Neural progenitor cell (in vitro differentiated cells): ENCODE measurements at regions not wholly inside any gene's neighbourhood (a gene's known extent, or its start where the extent isn't known, plus 50 kb on each side); places are given as distances from the start of the nearest gene placed in this dataset.

ENCODE experiments used
- DNase-seq: peaks from one replicate; pipeline ENCODE4 v3.0.0-alpha.2; 2016; ENCODE audit warnings: low spot score
- H2AFZ ChIP-seq: fragments of 200-600 bp; sonication (generic); replicated peaks from 2 replicates; pipeline ENCODE4 v1.6.1; 2016; ENCODE audit warnings: antibody characterized with exemption
- H3F3A ChIP-seq: fragments of 200-600 bp; sonication (generic); 2 replicates; pipeline ENCODE4 v1.6.1; 2016; ENCODE audit warnings: antibody characterized with exemption, low read depth
- H3K27ac ChIP-seq: fragments of 200-600 bp; sonication (generic); 2 replicates; pipeline ENCODE4 v1.5.1; 2016; ENCODE audit warnings: mild to moderate bottlenecking
- H3K27me3 ChIP-seq: fragments of 200-600 bp; sonication (generic); 2 replicates; pipeline ENCODE4 v1.6.1; 2016; ENCODE audit warnings: mild to moderate bottlenecking, moderate library complexity
- H3K36me3 ChIP-seq: fragments of 200-600 bp; sonication (generic); 2 replicates; pipeline ENCODE4 v1.5.1; 2016
- H3K4me1 ChIP-seq: fragments of 200-600 bp; sonication (generic); 2 replicates; pipeline ENCODE4 v1.6.1; 2016; ENCODE audit warnings: mixed run types
- H3K4me2 ChIP-seq: fragments of 200-600 bp; sonication (generic); 2 replicates; pipeline ENCODE4 v1.6.1; 2016
- H3K4me3 ChIP-seq: fragments of 200-600 bp; sonication (generic); 2 replicates; pipeline ENCODE4 v1.5.1; 2016
- H3K79me2 ChIP-seq: fragments of 200-600 bp; sonication (generic); 2 replicates; pipeline ENCODE4 v1.6.1; 2016; ENCODE audit warnings: low read depth
- H3K9ac ChIP-seq: fragments of 200-600 bp; sonication (generic); 2 replicates; pipeline ENCODE4 v1.6.1; 2016
- H3K9me3 ChIP-seq: fragments of 200-600 bp; sonication (generic); 2 replicates; pipeline ENCODE4 v1.5.1; 2016; ENCODE audit warnings: low read depth
- H4K20me1 ChIP-seq: fragments of 200-600 bp; sonication (generic); 2 replicates; pipeline ENCODE4 v1.6.1; 2016; ENCODE audit warnings: low read depth
- H3K27ac Mint-ChIP-seq: 3 replicates; pipeline ENCODE4 v1.8.0; 2021; ENCODE audit warnings: mixed read lengths
- H3K27me3 Mint-ChIP-seq: 2 replicates; pipeline ENCODE4 v1.8.0; 2022; ENCODE audit warnings: low read depth, mild to moderate bottlenecking, inconsistent platforms, moderate library complexity, mixed read lengths; ENCODE audit not compliant: insufficient read depth
- H3K36me3 Mint-ChIP-seq: 3 replicates; pipeline ENCODE4 v1.8.0; 2021; ENCODE audit warnings: mixed read lengths
- H3K4me1 Mint-ChIP-seq: 3 replicates; pipeline ENCODE4 v1.8.0; 2021; ENCODE audit warnings: mixed read lengths
- H3K4me3 Mint-ChIP-seq: 3 replicates; pipeline ENCODE4 v1.8.0; 2021; ENCODE audit warnings: mild to moderate bottlenecking, moderate library complexity, mixed read lengths
- H3K9me3 Mint-ChIP-seq: 3 replicates; pipeline ENCODE4 v1.8.0; 2020; ENCODE audit warnings: mixed read lengths
- CTCF ChIP-seq: fragments of 200-600 bp; sonication (generic); IDR thresholded peaks from 2 replicates; pipeline ENCODE4 v1.5.1; 2017; ENCODE audit warnings: antibody characterized with exemption, mild to moderate bottlenecking
- EZH2 ChIP-seq: fragments of 200-600 bp; sonication (generic); IDR thresholded peaks from 2 replicates; pipeline ENCODE4 v1.6.1; 2017; ENCODE audit warnings: antibody characterized with exemption, mild to moderate bottlenecking, moderate library complexity
- EZH2phosphoT487 ChIP-seq: fragments of 200-600 bp; sonication (generic); IDR thresholded peaks from 2 replicates; pipeline ENCODE4 v1.6.1; 2017; ENCODE audit warnings: antibody characterized with exemption

- Histone ChIP-seq H3K4me2 (peak overlapping the region; percentile 18), H3K27me3 (no peaks in the 10 kb centered on the region), H3K9me3 (no peaks in the 10 kb centered on the region), H4K20me1 (no peaks in the 10 kb centered on the region), H3K79me2 (no peaks in the 10 kb centered on the region), H3K4me1 (peaks cover 19% of the 10 kb centered on the region), H3K4me3 (no peak overlapping the region), H2AFZ (peak overlapping the region; percentile 58), H3K36me3 (no peaks in the 10 kb centered on the region), H3F3A (peaks cover 18% of the 10 kb centered on the region), H3K27ac (no peak overlapping the region), H3K9ac (no peak overlapping the region)
- Mint-ChIP-seq H3K9me3 (peaks cover 6% of the 10 kb centered on the region), H3K4me1 (peaks cover 15% of the 10 kb centered on the region), H3K27me3 (peaks cover 6% of the 10 kb centered on the region), H3K4me3 (no peak overlapping the region), H3K27ac (peak overlapping the region; percentile 70), H3K36me3 (no peaks in the 10 kb centered on the region)
- DNase-seq, result no peak
- no peak for TF ChIP-seq CTCF
- TF ChIP-seq EZH2, result no peak
- TF ChIP-seq EZH2phosphoT487, result no peak
Measured at GRCh38 chrX:39772057-39772832, 325.5 kb downstream of the BCOR start.

- Histone ChIP-seq H3K36me3 (no peaks in the 10 kb centered on the region), H3K27ac (no peak overlapping the region), H3K4me3 (no peak overlapping the region), H3K27me3 (no peaks in the 10 kb centered on the region), H3K79me2 (no peaks in the 10 kb centered on the region), H3K4me2 (no peak overlapping the region), H4K20me1 (no peaks in the 10 kb centered on the region), H3F3A (peaks cover 18% of the 10 kb centered on the region), H3K4me1 (peaks cover 19% of the 10 kb centered on the region), H3K9me3 (no peaks in the 10 kb centered on the region), H3K9ac (no peak overlapping the region), H2AFZ (no peak overlapping the region)
- no peaks in the 10 kb centered on the region for H3K36me3 Mint-ChIP-seq
- H3K4me1 Mint-ChIP-seq, result peaks cover 15% of the 10 kb centered on the region
- no peak overlapping the region for H3K4me3 Mint-ChIP-seq
- H3K9me3 Mint-ChIP-seq, result peaks cover 10% of the 10 kb centered on the region
- TF ChIP-seq CTCF, result no peak
- TF ChIP-seq EZH2phosphoT487, result no peak
- TF ChIP-seq EZH2, result no peak
- DNase-seq, result no peak
- H3K27ac Mint-ChIP-seq, result no peak overlapping the region
- peaks cover 6% of the 10 kb centered on the region for H3K27me3 Mint-ChIP-seq
Measured at GRCh38 chrX:39773150-39773549, 324.6 kb downstream of the BCOR start.

GRCh38 chrX:39773923-39774773 is 323.6 kb downstream of the BCOR start:
- Mint-ChIP-seq H3K27ac (no peak overlapping the region), H3K27me3 (peaks cover 7% of the 10 kb centered on the region), H3K4me1 (peaks cover 17% of the 10 kb centered on the region), H3K36me3 (no peaks in the 10 kb centered on the region), H3K9me3 (peaks cover 18% of the 10 kb centered on the region), H3K4me3 (no peak overlapping the region)
- no peak for DNase-seq
- H3K9ac ChIP-seq, result no peak overlapping the region
- peaks cover 18% of the 10 kb centered on the region for H3F3A ChIP-seq
- no peaks in the 10 kb centered on the region for H3K9me3 ChIP-seq
- TF ChIP-seq EZH2 (no peak), EZH2phosphoT487 (no peak)
- H3K36me3 ChIP-seq, result no peaks in the 10 kb centered on the region
- H3K79me2 ChIP-seq, result no peaks in the 10 kb centered on the region
- H3K4me3 ChIP-seq, result no peak overlapping the region
- H3K27ac ChIP-seq, result no peak overlapping the region
- H3K27me3 ChIP-seq, result no peaks in the 10 kb centered on the region
- no peak overlapping the region for H2AFZ ChIP-seq
- no peak overlapping the region for H3K4me2 ChIP-seq
- H3K4me1 ChIP-seq, result peaks cover 19% of the 10 kb centered on the region
- no peaks in the 10 kb centered on the region for H4K20me1 ChIP-seq
